ENCODE measurements at regions not wholly inside any gene's neighbourhood (a gene's known extent, or its start where the extent isn't known, plus 50 kb on each side); places are given as distances from the start of the nearest gene placed in this dataset.
A peak's percentile ranks its signal among the peaks of the same experiment; 100 is the strongest.

GRCh38 chrY:15552074-15552473 lies 1027.7 kb downstream of the NLGN4Y start:
- DNase-seq: no peak
- no peak overlapping the region for H3K27ac ChIP-seq (ENCODE audit: low read depth in 1 of 3, low read length in 2 of 3)
- WGBS, 3 donors: 75 to 89% methylated on average over 2 of the region's 2 CpGs; no CpG with 5 or more reads in 1 of the 3 donors
- H3K4me3 ChIP-seq (ENCODE audit: low read depth in 1 of 3, low read length in 3 of 3): no peak overlapping the region
- H3K36me3 ChIP-seq (ENCODE audit: control insufficient read depth in 3 of 3, insufficient read depth in 2 of 3, low read depth in 1 of 3, low read length in 3 of 3): no peaks in the 10 kb centered on the region
- H3K4me1 ChIP-seq (ENCODE audit: control insufficient read depth in 3 of 3, insufficient read depth in 2 of 3, low read depth in 1 of 3, low read length in 2 of 3): no peaks in the 10 kb centered on the region
- H3K9me3 ChIP-seq (ENCODE audit: control insufficient read depth in 2 of 2, insufficient read depth in 1 of 2, low read depth in 1 of 2, low read length in 1 of 2): no peaks in the 10 kb centered on the region
- no peak for FAIRE-seq
- no peaks in the 10 kb centered on the region for H3K27me3 ChIP-seq (ENCODE audit: control insufficient read depth in 3 of 3, insufficient read depth in 3 of 3, low read length in 3 of 3)

GRCh38 chrY:15554991-15555390 lies 1030.7 kb downstream of the NLGN4Y start:
- Histone ChIP-seq H3K9me3 (ENCODE audit: control insufficient read depth in 2 of 2, insufficient read depth in 1 of 2, low read depth in 1 of 2, low read length in 1 of 2) (no peaks in the 10 kb centered on the region), H3K27ac (ENCODE audit: low read depth in 1 of 3, low read length in 2 of 3) (no peak overlapping the region), H3K4me3 (ENCODE audit: low read depth in 1 of 3, low read length in 3 of 3) (no peak overlapping the region), H3K27me3 (ENCODE audit: control insufficient read depth in 3 of 3, insufficient read depth in 3 of 3, low read length in 3 of 3) (no peaks in the 10 kb centered on the region), H3K36me3 (ENCODE audit: control insufficient read depth in 3 of 3, insufficient read depth in 2 of 3, low read depth in 1 of 3, low read length in 3 of 3) (no peaks in the 10 kb centered on the region), H3K4me1 (ENCODE audit: control insufficient read depth in 3 of 3, insufficient read depth in 2 of 3, low read depth in 1 of 3, low read length in 2 of 3) (no peaks in the 10 kb centered on the region)
- DNase-seq (no peak), FAIRE-seq (no peak)
- WGBS, 3 donors: 74 to 78% methylated on average over 1 of the region's 1 CpG; no CpG with 5 or more reads in 1 of the 3 donors

GRCh38 chrY:15559169-15559568 lies 1034.8 kb downstream of the NLGN4Y start:
- H3K36me3 ChIP-seq (ENCODE audit: control insufficient read depth in 3 of 3, insufficient read depth in 2 of 3, low read depth in 1 of 3, low read length in 3 of 3): no peaks in the 10 kb centered on the region
- no peak for DNase-seq
- H3K4me1 ChIP-seq (ENCODE audit: control insufficient read depth in 3 of 3, insufficient read depth in 2 of 3, low read depth in 1 of 3, low read length in 2 of 3): no peaks in the 10 kb centered on the region
- no peak overlapping the region for H3K27ac ChIP-seq (ENCODE audit: low read depth in 1 of 3, low read length in 2 of 3)
- FAIRE-seq: peak; percentile 23
- H3K27me3 ChIP-seq (ENCODE audit: control insufficient read depth in 3 of 3, insufficient read depth in 3 of 3, low read length in 3 of 3): no peaks in the 10 kb centered on the region
- H3K9me3 ChIP-seq (ENCODE audit: control insufficient read depth in 2 of 2, insufficient read depth in 1 of 2, low read depth in 1 of 2, low read length in 1 of 2): no peaks in the 10 kb centered on the region
- no peak overlapping the region for H3K4me3 ChIP-seq (ENCODE audit: low read depth in 1 of 3, low read length in 3 of 3)

GRCh38 chrY:15560840-15561239 lies 1036.5 kb downstream of the NLGN4Y start:
- H3K27ac ChIP-seq (ENCODE audit: low read depth in 1 of 3, low read length in 2 of 3): no peak overlapping the region
- H3K27me3 ChIP-seq (ENCODE audit: control insufficient read depth in 3 of 3, insufficient read depth in 3 of 3, low read length in 3 of 3): no peaks in the 10 kb centered on the region
- H3K9me3 ChIP-seq (ENCODE audit: control insufficient read depth in 2 of 2, insufficient read depth in 1 of 2, low read depth in 1 of 2, low read length in 1 of 2): no peaks in the 10 kb centered on the region
- no peak for DNase-seq
- WGBS, 3 donors: 66 to 79% methylated on average over 3 of the region's 3 CpGs; no CpG with 5 or more reads in 1 of the 3 donors
- no peaks in the 10 kb centered on the region for H3K36me3 ChIP-seq (ENCODE audit: control insufficient read depth in 3 of 3, insufficient read depth in 2 of 3, low read depth in 1 of 3, low read length in 3 of 3)
- no peaks in the 10 kb centered on the region for H3K4me1 ChIP-seq (ENCODE audit: control insufficient read depth in 3 of 3, insufficient read depth in 2 of 3, low read depth in 1 of 3, low read length in 2 of 3)
- H3K4me3 ChIP-seq (ENCODE audit: low read depth in 1 of 3, low read length in 3 of 3): no peak overlapping the region
- FAIRE-seq: no peak

- no peak for DNase-seq
- H3K9me3 ChIP-seq (ENCODE audit: control insufficient read depth in 2 of 2, insufficient read depth in 1 of 2, low read depth in 1 of 2, low read length in 1 of 2): no peaks in the 10 kb centered on the region
- no peaks in the 10 kb centered on the region for H3K27me3 ChIP-seq (ENCODE audit: control insufficient read depth in 3 of 3, insufficient read depth in 3 of 3, low read length in 3 of 3)
- H3K27ac ChIP-seq (ENCODE audit: low read depth in 1 of 3, low read length in 2 of 3): no peak overlapping the region
- H3K4me3 ChIP-seq (ENCODE audit: low read depth in 1 of 3, low read length in 3 of 3): no peak overlapping the region
- FAIRE-seq: no peak
- no peaks in the 10 kb centered on the region for H3K36me3 ChIP-seq (ENCODE audit: control insufficient read depth in 3 of 3, insufficient read depth in 2 of 3, low read depth in 1 of 3, low read length in 3 of 3)
- 58 to 71% methylated on average over 5 of the region's 5 CpGs; no CpG with 5 or more reads in 1 of the 3 donors for WGBS, 3 donors
- no peaks in the 10 kb centered on the region for H3K4me1 ChIP-seq (ENCODE audit: control insufficient read depth in 3 of 3, insufficient read depth in 2 of 3, low read depth in 1 of 3, low read length in 2 of 3)
Measured at GRCh38 chrY:15561501-15562289, 1037.4 kb downstream of the NLGN4Y start.

GRCh38 chrY:15577886-15578285 lies 1053.6 kb downstream of the NLGN4Y start:
- Histone ChIP-seq H3K36me3 (ENCODE audit: control insufficient read depth in 3 of 3, insufficient read depth in 2 of 3, low read depth in 1 of 3, low read length in 3 of 3) (no peaks in the 10 kb centered on the region), H3K27ac (ENCODE audit: low read depth in 1 of 3, low read length in 2 of 3) (no peak overlapping the region), H3K4me1 (ENCODE audit: control insufficient read depth in 3 of 3, insufficient read depth in 2 of 3, low read depth in 1 of 3, low read length in 2 of 3) (no peaks in the 10 kb centered on the region), H3K4me3 (ENCODE audit: low read depth in 1 of 3, low read length in 3 of 3) (no peak overlapping the region), H3K27me3 (ENCODE audit: control insufficient read depth in 3 of 3, insufficient read depth in 3 of 3, low read length in 3 of 3) (no peaks in the 10 kb centered on the region), H3K9me3 (ENCODE audit: control insufficient read depth in 2 of 2, insufficient read depth in 1 of 2, low read depth in 1 of 2, low read length in 1 of 2) (no peaks in the 10 kb centered on the region)
- DNase-seq: no peak
- 58 to 92% methylated on average over 1 of the region's 1 CpG; no CpG with 5 or more reads in 1 of the 3 donors for WGBS, 3 donors
- FAIRE-seq: no peak

GRCh38 chrY:15578761-15579160 lies 1054.4 kb downstream of the NLGN4Y start:
- H3K27ac ChIP-seq (ENCODE audit: low read depth in 1 of 3, low read length in 2 of 3): no peak overlapping the region
- H3K27me3 ChIP-seq (ENCODE audit: control insufficient read depth in 3 of 3, insufficient read depth in 3 of 3, low read length in 3 of 3): no peaks in the 10 kb centered on the region
- H3K4me1 ChIP-seq (ENCODE audit: control insufficient read depth in 3 of 3, insufficient read depth in 2 of 3, low read depth in 1 of 3, low read length in 2 of 3): no peaks in the 10 kb centered on the region
- H3K36me3 ChIP-seq (ENCODE audit: control insufficient read depth in 3 of 3, insufficient read depth in 2 of 3, low read depth in 1 of 3, low read length in 3 of 3): no peaks in the 10 kb centered on the region
- DNase-seq (no peak), FAIRE-seq (no peak)
- H3K9me3 ChIP-seq (ENCODE audit: control insufficient read depth in 2 of 2, insufficient read depth in 1 of 2, low read depth in 1 of 2, low read length in 1 of 2): no peaks in the 10 kb centered on the region
- H3K4me3 ChIP-seq (ENCODE audit: low read depth in 1 of 3, low read length in 3 of 3): no peak overlapping the region

- Histone ChIP-seq H3K36me3 (ENCODE audit: control insufficient read depth in 3 of 3, insufficient read depth in 2 of 3, low read depth in 1 of 3, low read length in 3 of 3) (no peaks in the 10 kb centered on the region), H3K27me3 (ENCODE audit: control insufficient read depth in 3 of 3, insufficient read depth in 3 of 3, low read length in 3 of 3) (no peaks in the 10 kb centered on the region), H3K27ac (ENCODE audit: low read depth in 1 of 3, low read length in 2 of 3) (no peak overlapping the region), H3K4me1 (ENCODE audit: control insufficient read depth in 3 of 3, insufficient read depth in 2 of 3, low read depth in 1 of 3, low read length in 2 of 3) (no peaks in the 10 kb centered on the region), H3K4me3 (ENCODE audit: low read depth in 1 of 3, low read length in 3 of 3) (no peak overlapping the region), H3K9me3 (ENCODE audit: control insufficient read depth in 2 of 2, insufficient read depth in 1 of 2, low read depth in 1 of 2, low read length in 1 of 2) (no peaks in the 10 kb centered on the region)
- no peak for DNase-seq
- FAIRE-seq: no peak
Measured at GRCh38 chrY:15579245-15579644, 1054.9 kb downstream of the NLGN4Y start.

- WGBS, 3 donors: 59 to 78% methylated on average over 2 of the region's 2 CpGs; no CpG with 5 or more reads in 1 of the 3 donors
- Histone ChIP-seq H3K4me3 (ENCODE audit: low read depth in 1 of 3, low read length in 3 of 3) (no peak overlapping the region), H3K27me3 (ENCODE audit: control insufficient read depth in 3 of 3, insufficient read depth in 3 of 3, low read length in 3 of 3) (no peaks in the 10 kb centered on the region), H3K4me1 (ENCODE audit: control insufficient read depth in 3 of 3, insufficient read depth in 2 of 3, low read depth in 1 of 3, low read length in 2 of 3) (no peaks in the 10 kb centered on the region), H3K27ac (ENCODE audit: low read depth in 1 of 3, low read length in 2 of 3) (no peak overlapping the region), H3K36me3 (ENCODE audit: control insufficient read depth in 3 of 3, insufficient read depth in 2 of 3, low read depth in 1 of 3, low read length in 3 of 3) (no peaks in the 10 kb centered on the region), H3K9me3 (ENCODE audit: control insufficient read depth in 2 of 2, insufficient read depth in 1 of 2, low read depth in 1 of 2, low read length in 1 of 2) (no peaks in the 10 kb centered on the region)
- DNase-seq: no peak
- no peak for FAIRE-seq
Measured at GRCh38 chrY:15583111-15583510, 1058.8 kb downstream of the NLGN4Y start.

Data from small intestine (tissue), 7 donors.